H1 (cell line): ENCODE measurements at regions not wholly inside any gene's neighbourhood (a gene's known extent, or its start where the extent isn't known, plus 50 kb on each side); places are given as distances from the start of the nearest gene placed in this dataset.

Experiments
- CTCF ChIA-PET: fragments of 300-600 bp; sonication (Branson Sonifier 250); formaldehyde crosslinking; loops from one replicate; lab custom pipeline; 2021; ENCODE audit not compliant: partially characterized antibody; lab: Charles Lee
- POLR2A ChIA-PET: fragments of 300-600 bp; sonication (Branson Sonifier 250); formaldehyde crosslinking; loops from one replicate; lab custom pipeline; 2021; ENCODE audit warnings: inconsistent platforms; ENCODE audit not compliant: partially characterized antibody; lab: Charles Lee
- DNase-seq, 2 experiments: peaks; one replicate each; pipeline versions ENCODE4 v3.0.0 to v3.0.0-alpha.2; 2010 to 2022; ENCODE audit warnings: low spot score in 2 of 2, low read depth in 1 of 2, mixed read lengths in 1 of 2
- FAIRE-seq: peaks from 2 replicates; lab custom pipeline; 2011; peaks lifted over from hg19 to GRCh38; lab: Jason Lieb, UNC
- H2AFZ ChIP-seq: 2 replicates; pipeline ENCODE4 v1.8.1; 2012; ENCODE audit warnings: low read length, inconsistent platforms
- H2AK5ac ChIP-seq: 2 replicates; pipeline ENCODE4 v1.6.1; 2013; ENCODE audit warnings: low read depth, low read length
- H2BK120ac ChIP-seq: replicated peaks from 2 replicates; pipeline ENCODE3; 2013; ENCODE audit warnings: low read depth, low read length, inconsistent platforms
- H2BK12ac ChIP-seq: 2 replicates; pipeline ENCODE4 v1.6.1; 2013; ENCODE audit warnings: low read depth, low read length
- H2BK15ac ChIP-seq: 2 replicates; pipeline ENCODE4 v1.6.1; 2013; ENCODE audit warnings: low read length
- H2BK20ac ChIP-seq: 2 replicates; pipeline ENCODE4 v1.6.1; 2013; ENCODE audit warnings: low read length
- H2BK5ac ChIP-seq: 2 replicates; pipeline ENCODE4 v1.6.1; 2013; ENCODE audit warnings: low read depth, low read length
- H3K14ac ChIP-seq: 2 replicates; pipeline ENCODE4 v1.6.1; 2013; ENCODE audit warnings: inconsistent platforms; ENCODE audit not compliant: insufficient read length
- H3K18ac ChIP-seq: 2 replicates; pipeline ENCODE4 v1.6.1; 2013; ENCODE audit warnings: low read length; ENCODE audit errors: extremely low read depth
- H3K23ac ChIP-seq: 2 replicates; pipeline ENCODE4 v1.6.1; 2013; ENCODE audit warnings: inconsistent platforms; ENCODE audit not compliant: insufficient read length
- H3K23me2 ChIP-seq: 2 replicates; pipeline ENCODE4 v1.6.1; 2013; ENCODE audit warnings: low read depth, low read length
- H3K27ac ChIP-seq: 2 replicates; pipeline ENCODE4 v1.6.1; 2011; ENCODE audit warnings: low read depth, low read length, inconsistent platforms
- H3K27me3 ChIP-seq, 4 experiments: replicated peaks in 1 of 4; 1 replicate in 1 of 4; 2 replicates in 3 of 4; pipeline versions ENCODE4 v1.6.1 to v1.8.1; 2011 to 2013; ENCODE audit warnings: low read length in 3 of 4, mild to moderate bottlenecking in 3 of 4, inconsistent platforms in 2 of 4, mixed read lengths in 2 of 4, moderate library complexity in 1 of 4; ENCODE audit not compliant: control insufficient read depth in 3 of 4, insufficient read depth in 3 of 4; ENCODE audit errors: extremely low read depth in 1 of 4
- H3K36me3 ChIP-seq, 4 experiments: 2 replicates each; pipeline versions ENCODE4 v1.6.1 to v1.8.1; 2011 to 2013; ENCODE audit warnings: mild to moderate bottlenecking in 4 of 4, low read length in 3 of 4, moderate library complexity in 2 of 4, control low read depth in 1 of 4, inconsistent platforms in 1 of 4; ENCODE audit not compliant: insufficient read depth in 4 of 4, control insufficient read depth in 2 of 4
- H3K4ac ChIP-seq: replicated peaks from 2 replicates; pipeline ENCODE3; 2013; ENCODE audit warnings: low read length, low read depth, mixed read lengths, inconsistent platforms; ENCODE audit not compliant: insufficient read length
- H3K4me1 ChIP-seq, 4 experiments: replicated peaks in 1 of 4; 1 replicate in 1 of 4; 2 replicates in 3 of 4; pipeline versions ENCODE4 v1.6.1 to v1.8.1; 2011 to 2013; ENCODE audit warnings: low read length in 3 of 4, inconsistent platforms in 2 of 4, mixed read lengths in 1 of 4; ENCODE audit not compliant: insufficient read depth in 4 of 4, control insufficient read depth in 3 of 4
- H3K4me2 ChIP-seq, 2 experiments: 2 replicates each; pipeline versions ENCODE4 v1.6.1 to v1.8.1; 2011 to 2013; ENCODE audit warnings: low read depth in 2 of 2, low read length in 2 of 2, control low read depth in 1 of 2, inconsistent platforms in 1 of 2, mild to moderate bottlenecking in 1 of 2; ENCODE audit not compliant: insufficient read depth in 1 of 2
- H3K4me3 ChIP-seq, 4 experiments: fragments of 200-600, 300-600 bp in 1 of 4; sonication (generic), shearing (Covaris generic), sonication (Bioruptor Twin) in 1 of 4; 2 replicates each; pipeline versions ENCODE4 v1.5.1 to v1.8.1; 2011 to 2016; ENCODE audit warnings: low read length in 4 of 4, low read depth in 3 of 4, control low read depth in 2 of 4, inconsistent platforms in 2 of 4, mild to moderate bottlenecking in 2 of 4, mixed read lengths in 1 of 4, moderate library complexity in 1 of 4; ENCODE audit not compliant: insufficient read depth in 2 of 4; ENCODE audit errors: extremely low read depth in 1 of 4
- H3K56ac ChIP-seq: replicated peaks from 2 replicates; pipeline ENCODE3; 2013; ENCODE audit warnings: low read depth, mild to moderate bottlenecking, mixed read lengths, low read length, inconsistent platforms; ENCODE audit not compliant: insufficient read length
- H3K79me1 ChIP-seq: 2 replicates; pipeline ENCODE4 v1.6.1; 2013; ENCODE audit warnings: low read depth, low read length, control low read depth
- H3K79me2 ChIP-seq, 2 experiments: 2 replicates each; pipeline versions ENCODE4 v1.6.1 to v1.8.1; 2012 to 2013; ENCODE audit warnings: low read length in 2 of 2, mild to moderate bottlenecking in 2 of 2, inconsistent platforms in 1 of 2; ENCODE audit not compliant: insufficient read depth in 2 of 2, control insufficient read depth in 1 of 2
- H3K9ac ChIP-seq, 4 experiments: replicated peaks in 1 of 4; 1 replicate in 1 of 4; 2 replicates in 3 of 4; pipeline versions ENCODE4 v1.6.1 to v1.8.1; 2011 to 2013; ENCODE audit warnings: low read depth in 3 of 4, low read length in 3 of 4, control low read depth in 2 of 4, mild to moderate bottlenecking in 2 of 4, moderate library complexity in 2 of 4, inconsistent platforms in 1 of 4; ENCODE audit errors: extremely low read depth in 1 of 4
- H3K9me3 ChIP-seq, 2 experiments: 2 replicates each; pipeline versions ENCODE4 v1.6.1 to v1.8.1; 2012 to 2013; ENCODE audit warnings: mild to moderate bottlenecking in 2 of 2, moderate library complexity in 2 of 2, control low read depth in 1 of 2, inconsistent platforms in 1 of 2, low read depth in 1 of 2, low read length in 1 of 2, mixed read lengths in 1 of 2; ENCODE audit not compliant: insufficient read depth in 2 of 2
- H4K20me1 ChIP-seq, 2 experiments: replicated peaks in 1 of 2; 2 replicates each; pipeline versions ENCODE3 to v1.8.1; 2011 to 2013; ENCODE audit warnings: inconsistent platforms in 2 of 2, low read length in 2 of 2, mild to moderate bottlenecking in 1 of 2; ENCODE audit not compliant: insufficient read depth in 2 of 2, control insufficient read depth in 1 of 2
- H4K5ac ChIP-seq: 2 replicates; pipeline ENCODE4 v1.6.1; 2013; ENCODE audit warnings: low read length, low read depth, mixed read lengths, inconsistent platforms; ENCODE audit not compliant: insufficient read length
- H4K8ac ChIP-seq: 2 replicates; pipeline ENCODE4 v1.8.0; 2013; ENCODE audit warnings: mild to moderate bottlenecking, moderate library complexity, low read length, inconsistent platforms; ENCODE audit not compliant: insufficient read depth; ENCODE audit errors: extremely low read depth
- H4K91ac ChIP-seq: replicated peaks from 2 replicates; pipeline ENCODE3; 2013; ENCODE audit warnings: low read length, mixed read lengths, inconsistent platforms; ENCODE audit not compliant: insufficient read length
- CTBP2 ChIP-seq: IDR thresholded peaks from 2 replicates; pipeline ENCODE4 v1.7.0; 2011; ENCODE audit warnings: borderline replicate concordance, mild to moderate bottlenecking, moderate library complexity, mixed read lengths, low read length; ENCODE audit not compliant: insufficient read depth, insufficient read length
- RXRA ChIP-seq: IDR thresholded peaks from 2 replicates; pipeline ENCODE4 v1.6.1; 2011; ENCODE audit warnings: low read depth, mild to moderate bottlenecking, low read length, moderate library complexity; ENCODE audit not compliant: insufficient read depth
- WGBS, 2 experiments: shearing (Covaris generic) in 1 of 2; methylation state at CpG; one replicate each; pipeline versions ENCODE4 v1.1.6 to v1.1.7; 2013 to 2015; ENCODE audit warnings: low lambda C conversion rate in 2 of 2, mixed read lengths in 2 of 2, inconsistent platforms in 1 of 2, low coverage in 1 of 2, missing lambda C conversion rate in 1 of 2; ENCODE audit not compliant: insufficient replicate concordance in 2 of 2, insufficient coverage in 1 of 2, insufficient read length in 1 of 2; ENCODE audit errors: extremely low coverage in 1 of 2, missing lambda C conversion rate in 1 of 2; 5-methylcytosine and 5-hydroxymethylcytosine counted together

GRCh38 chr7:11232462-11232861 is 258.8 kb downstream of the PHF14 start:
- Histone ChIP-seq H3K23ac (no peak overlapping the region), H3K27ac (no peak overlapping the region), H3K79me2 (no peaks in the 10 kb centered on the region), H4K91ac (no peak overlapping the region), H2BK120ac (no peak overlapping the region), H2BK15ac (no peak overlapping the region), H4K20me1 (no peaks in the 10 kb centered on the region), H2BK20ac (no peak overlapping the region), H3K36me3 (no peaks in the 10 kb centered on the region), H3K18ac (no peak overlapping the region), H3K23me2 (no peaks in the 10 kb centered on the region), H2BK5ac (no peak overlapping the region), H2AK5ac (no peak overlapping the region), H3K4ac (no peak overlapping the region), H2BK12ac (no peak overlapping the region), H3K4me3 (no peak overlapping the region), H3K9ac (no peak overlapping the region), H3K14ac (peak overlapping the region; percentile 89), H3K4me1 (peaks cover 0 to 8% (median 3%) of the 10 kb centered on the region in 4 experiments; a peak in 4 of 7 replicates), H3K56ac (no peak overlapping the region), H3K27me3 (no peaks in the 10 kb centered on the region), H3K9me3 (no peaks in the 10 kb centered on the region), H4K8ac (no peak overlapping the region), H3K4me2 (no peak overlapping the region), H3K79me1 (no peaks in the 10 kb centered on the region), H2AFZ (no peak overlapping the region), H4K5ac (no peak overlapping the region)
- ChIA-PET CTCF (interaction anchor here (1.1 kb wide), 1 partner anchor 21 kb away, joined by 5 read pairs; no protein-coding TSS in a partner anchor), POLR2A (interaction anchor here (1.2 kb wide), 1 partner anchor 11 kb away, joined by 3 read pairs; no protein-coding TSS in a partner anchor)
- no peak for FAIRE-seq
- no peak for TF ChIP-seq RXRA
- no peak for TF ChIP-seq CTBP2
- WGBS, 2 experiments, result 96% methylated on average over 3 of the region's 3 CpGs; no CpG with 5 or more reads in 1 of the 2 experiments
- DNase-seq, result no peak
